HG03521 (cell line): ENCODE measurements at regions not wholly inside any gene's neighbourhood (a gene's known extent, or its start where the extent isn't known, plus 50 kb on each side); places are given as distances from the start of the nearest gene placed in this dataset.

Experiments
- ATAC-seq: cut with Tn5 transposase; IDR thresholded peaks from one replicate; pipeline ENCODE4 v1.9.1; 2021; ENCODE audit warnings: mild to moderate bottlenecking, moderate library complexity; ENCODE audit not compliant: unreplicated experiment

DNA sequence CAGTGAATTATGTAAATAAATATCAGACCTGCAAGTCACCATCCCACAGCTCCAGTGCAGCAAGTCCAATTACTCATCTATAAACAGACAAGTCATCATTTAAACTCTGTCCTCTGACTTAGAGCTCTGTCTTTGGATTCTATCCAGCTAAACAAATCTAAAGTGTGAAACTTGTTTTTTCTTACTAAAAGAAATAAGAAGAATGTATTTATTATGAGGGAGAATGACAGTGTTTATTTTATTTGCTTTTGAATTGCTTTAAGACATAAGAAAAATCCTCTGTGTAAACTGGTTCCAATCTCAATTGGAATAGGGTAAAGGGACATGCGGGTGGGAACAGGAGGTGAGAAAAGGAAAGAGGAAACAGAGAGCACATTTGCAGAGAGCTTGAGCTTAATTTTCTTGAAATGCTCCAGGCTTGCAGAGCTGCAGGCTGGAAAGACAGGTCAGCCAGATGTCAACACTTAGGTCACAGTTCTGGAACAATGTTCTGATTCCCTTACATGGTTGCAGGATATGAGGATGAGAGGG lies 355.8 kb downstream of the MEIS1 start:
- ATAC-seq, result no peak

GRCh38 chr2:66794070-66794469 lies 359.1 kb downstream of the MEIS1 start:
- ATAC-seq, result no peak

GRCh38 chr2:66794551-66794950 lies 359.6 kb downstream of the MEIS1 start:
- ATAC-seq, result no peak

DNA sequence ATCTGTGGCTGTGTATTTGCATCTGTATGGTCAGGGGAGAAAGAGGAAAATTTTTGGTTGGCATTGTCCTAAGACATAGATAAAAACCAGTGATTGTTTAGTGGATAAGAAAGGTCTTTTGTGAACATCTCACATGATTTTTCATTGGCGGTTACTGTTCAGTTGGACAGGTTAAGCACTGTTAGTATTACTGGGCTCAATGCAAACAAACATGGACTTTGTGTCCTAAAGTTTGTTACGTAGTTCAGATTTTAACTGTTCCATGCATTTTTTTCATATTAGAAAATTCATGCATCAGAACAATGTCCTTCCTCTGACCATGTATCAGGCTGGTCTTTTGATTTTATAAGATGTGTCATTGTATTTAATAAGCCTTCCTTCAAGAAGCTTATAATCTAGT lies 368.0 kb downstream of the MEIS1 start:
- ATAC-seq, result no peak

- ATAC-seq, result no peak
These were observed 368.8 kb downstream of the MEIS1 start for GRCh38 chr2:66803726-66804125.

DNA sequence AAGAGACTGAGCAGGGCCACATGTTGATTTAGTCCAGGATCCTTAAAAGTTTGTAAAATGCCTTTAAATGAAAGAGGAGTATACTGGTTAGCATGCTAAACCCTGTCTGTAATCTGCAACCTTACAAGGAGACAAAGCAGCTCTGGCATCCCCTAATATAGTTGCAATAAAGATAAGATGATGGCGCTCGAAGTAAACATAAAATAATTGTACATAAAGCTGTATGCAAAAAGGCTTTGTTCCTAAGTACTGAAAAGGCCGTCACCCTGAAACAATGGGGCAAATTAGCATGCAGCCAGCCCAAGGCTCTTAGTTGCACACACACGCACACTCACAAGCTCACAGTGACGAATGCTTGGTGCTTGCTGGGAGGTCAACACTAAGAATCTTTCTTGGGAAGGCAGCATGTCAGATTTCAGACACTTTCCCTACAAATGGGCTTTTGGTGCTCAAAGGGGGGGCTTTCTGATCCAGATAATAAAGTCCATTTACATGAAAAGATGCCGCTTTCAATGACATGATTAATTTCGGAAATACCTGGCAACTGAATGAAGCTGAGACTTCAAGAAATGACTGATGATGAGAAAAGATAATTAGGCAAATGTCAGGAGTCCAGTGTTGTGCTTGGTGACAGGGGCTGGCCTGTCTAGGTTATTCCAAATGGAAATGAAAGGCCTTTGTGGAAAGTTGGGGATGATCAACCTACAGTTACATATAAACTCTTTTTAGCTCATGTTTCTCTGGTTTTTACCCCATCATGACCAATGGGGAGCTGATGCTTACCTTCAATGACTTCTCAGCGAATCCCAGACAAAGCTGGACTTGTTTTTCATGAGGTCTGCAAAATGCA lies 370.3 kb downstream of the MEIS1 start:
- ATAC-seq, result no peak

DNA sequence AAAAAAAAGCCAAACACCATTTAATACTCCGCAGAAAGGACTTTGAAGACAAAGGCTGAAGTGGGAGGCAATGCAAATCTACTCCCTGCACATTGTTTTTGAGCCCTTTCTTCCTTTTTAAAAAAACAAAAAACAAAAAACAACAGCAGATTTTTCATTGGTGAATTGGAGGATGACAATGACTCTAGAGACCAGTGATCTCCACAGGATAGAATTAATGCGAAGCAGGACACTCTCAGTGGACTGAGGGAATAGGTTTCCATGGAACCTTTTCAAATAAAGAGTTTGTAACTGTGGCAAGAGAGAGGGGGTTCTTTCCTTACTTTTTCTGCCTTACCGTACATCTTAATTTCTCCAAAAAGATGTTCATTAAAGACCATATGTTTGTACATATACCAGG lies 371.0 kb downstream of the MEIS1 start:
- no peak for ATAC-seq

- no peak for ATAC-seq
These were observed 378.6 kb downstream of the MEIS1 start for GRCh38 chr2:66813525-66813924.

DNA sequence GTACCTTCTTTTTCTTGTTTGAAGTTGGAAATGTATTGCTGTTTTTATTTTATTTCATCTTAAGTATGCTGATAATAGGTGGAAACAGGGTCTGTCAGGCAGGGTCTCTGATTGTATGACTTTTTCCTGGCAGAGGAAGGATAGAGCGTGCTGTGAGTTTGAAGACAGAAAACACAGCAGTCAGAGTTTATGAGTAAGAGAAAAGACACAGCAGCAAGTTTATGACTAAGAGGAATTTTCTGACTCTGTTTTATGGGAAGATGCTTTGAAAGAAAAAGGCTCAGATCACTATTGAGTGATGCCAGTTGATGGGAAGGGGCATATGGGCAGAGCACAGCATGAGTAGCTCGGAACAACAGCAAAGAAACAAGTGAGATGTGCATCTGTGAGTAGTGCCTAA lies 379.1 kb downstream of the MEIS1 start:
- no peak for ATAC-seq

DNA sequence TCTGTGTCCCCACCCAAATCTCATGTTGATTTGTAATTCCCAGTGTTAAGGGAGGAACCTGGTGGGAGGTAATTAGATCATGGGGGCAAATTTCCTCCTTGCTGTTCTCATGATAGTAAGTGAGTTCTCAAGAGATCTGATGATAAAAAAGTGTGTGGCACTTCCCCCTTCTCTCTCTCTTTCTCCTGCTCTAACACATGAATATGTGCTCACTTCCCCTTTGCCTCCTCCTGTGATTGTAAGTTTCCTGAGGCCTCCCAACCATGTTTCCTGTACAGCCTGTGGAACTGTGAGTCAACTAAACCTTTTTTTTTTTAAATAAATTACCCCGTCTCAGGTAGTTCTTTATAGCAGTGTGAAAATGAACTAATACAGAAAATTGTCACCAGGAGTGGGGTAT lies 380.0 kb downstream of the MEIS1 start:
- no peak for ATAC-seq

- no peak for ATAC-seq
These were observed 381.0 kb downstream of the MEIS1 start for GRCh38 chr2:66815886-66816285.

DNA sequence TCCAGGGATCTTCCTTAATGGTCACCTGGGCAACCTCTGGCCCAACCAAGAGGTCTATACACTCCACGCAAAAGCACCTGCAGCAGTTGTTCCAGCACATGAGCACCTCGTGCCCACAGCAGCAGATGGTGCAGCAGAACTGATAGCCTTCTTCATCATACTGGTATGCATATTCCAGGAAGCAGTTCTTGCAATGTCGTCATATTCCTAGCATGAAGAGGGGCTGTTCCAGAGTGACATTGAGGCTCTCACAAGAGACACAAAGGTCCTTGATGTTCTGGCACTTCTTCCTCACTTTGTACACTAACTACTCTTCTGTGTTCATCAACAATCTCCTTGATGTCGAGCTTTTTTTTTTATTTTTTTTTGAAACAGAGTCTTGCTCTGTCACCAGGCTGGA lies 386.2 kb downstream of the MEIS1 start:
- no peak for ATAC-seq

- no peak for ATAC-seq
These were observed 387.3 kb downstream of the MEIS1 start for GRCh38 chr2:66822186-66822585.

GRCh38 chr2:66824926-66825325 lies 390.0 kb downstream of the MEIS1 start:
- ATAC-seq, result no peak

DNA sequence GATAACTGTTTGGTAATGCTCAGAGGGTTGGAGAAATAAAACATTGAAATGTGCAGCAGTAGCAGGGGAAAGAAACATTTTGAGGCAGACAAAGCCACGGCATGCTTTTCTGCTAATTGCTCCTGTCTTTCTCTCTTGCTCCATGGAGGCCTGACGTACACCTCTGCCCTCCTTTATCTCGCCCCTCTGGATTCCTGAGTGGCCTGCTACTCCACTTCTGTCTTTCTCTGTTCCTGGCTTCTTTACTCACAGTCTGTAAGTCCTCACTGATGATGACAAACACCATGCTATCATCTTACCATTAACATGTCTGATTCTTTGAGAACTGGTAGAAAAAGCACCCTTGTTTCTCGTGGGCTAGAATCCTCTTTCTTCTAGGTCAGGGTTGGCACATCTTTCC lies 392.9 kb downstream of the MEIS1 start:
- ATAC-seq, result no peak

GRCh38 chr2:66828876-66829275 lies 394.0 kb downstream of the MEIS1 start:
- no peak for ATAC-seq

DNA sequence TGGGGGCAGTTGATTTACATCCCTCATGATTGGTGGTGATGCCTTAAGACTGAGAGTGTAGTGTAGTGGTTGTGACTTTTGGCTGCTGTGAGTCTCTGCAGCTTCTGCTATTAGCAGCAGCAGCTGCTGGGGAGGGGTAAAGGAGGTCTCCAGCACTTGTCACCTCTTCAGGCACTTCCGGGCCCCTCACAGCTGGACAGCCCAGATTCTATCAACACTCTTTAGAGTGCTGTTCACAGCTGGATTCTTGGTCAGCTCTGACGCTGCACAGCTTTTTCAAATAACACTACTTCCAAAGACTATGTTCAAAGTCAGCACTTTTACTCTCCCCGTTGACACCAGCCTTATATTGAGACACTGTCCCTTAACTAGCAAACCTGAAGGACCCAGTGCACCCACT lies 396.0 kb downstream of the MEIS1 start:
- no peak for ATAC-seq

GRCh38 chr2:66832646-66833435 lies 397.9 kb downstream of the MEIS1 start:
- no peak for ATAC-seq

- no peak for ATAC-seq
These were observed 399.9 kb downstream of the MEIS1 start for GRCh38 chr2:66834859-66835258.

DNA sequence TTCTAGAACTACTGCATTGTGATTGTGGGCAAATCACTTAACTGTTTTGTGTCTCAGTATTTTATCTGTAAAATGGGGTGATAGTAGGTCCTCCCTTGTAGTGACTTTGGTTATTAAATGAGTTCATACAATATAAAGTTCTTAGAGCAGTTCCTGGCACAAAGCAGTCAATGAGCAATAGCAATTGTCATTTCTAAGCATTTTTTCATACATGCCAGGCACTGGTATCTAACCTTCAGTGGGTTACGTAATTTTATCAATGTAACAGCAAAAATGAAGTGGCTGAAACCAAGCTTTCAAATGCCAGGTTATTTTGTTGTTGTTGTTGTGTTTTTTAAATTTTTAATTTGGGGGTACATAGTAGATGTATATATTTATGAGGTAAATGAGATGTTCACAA lies 401.9 kb downstream of the MEIS1 start:
- no peak for ATAC-seq

DNA sequence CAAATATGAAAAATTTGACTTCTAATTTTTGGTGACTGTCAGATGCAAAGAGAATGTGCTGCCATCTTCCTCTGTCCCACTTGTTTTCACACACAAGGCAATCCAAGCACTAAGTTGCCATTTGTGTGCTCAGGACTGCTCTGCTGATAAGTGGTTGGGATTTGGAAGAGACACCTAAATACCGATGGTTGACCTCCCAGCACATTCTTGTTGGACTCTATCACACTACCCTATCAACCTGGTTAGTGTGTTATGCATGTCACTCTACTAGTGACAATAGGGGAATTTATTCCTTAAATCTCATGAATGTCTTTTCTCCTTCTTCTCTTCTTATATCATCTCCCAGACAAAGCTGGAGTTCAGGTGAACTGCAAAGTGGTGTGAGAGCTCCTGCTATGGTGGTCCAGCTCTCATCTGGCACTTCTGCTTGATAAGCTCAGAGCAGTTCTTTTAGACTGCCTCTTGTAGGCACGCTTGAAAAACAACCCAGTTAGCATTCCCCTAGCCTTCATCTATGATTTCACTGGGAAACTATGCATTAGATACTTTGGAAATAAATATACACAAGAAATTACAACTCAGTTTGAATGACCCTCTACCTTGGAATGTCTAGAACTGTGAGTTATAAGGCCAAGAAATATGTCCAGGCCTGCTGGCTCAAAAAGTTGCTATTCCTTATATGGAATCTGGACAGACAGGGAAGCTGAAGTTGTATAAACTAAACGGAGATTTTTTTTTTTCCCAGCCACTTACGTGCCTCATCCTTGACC lies 404.8 kb downstream of the MEIS1 start:
- ATAC-seq, result no peak
